HG03342 (cell line): ENCODE measurements at regions not wholly inside any gene's neighbourhood (a gene's known extent, or its start where the extent isn't known, plus 50 kb on each side); places are given as distances from the start of the nearest gene placed in this dataset.

Source experiments
- ATAC-seq: cut with Tn5 transposase; IDR thresholded peaks from one replicate; pipeline ENCODE4 v1.9.1; 2021; ENCODE audit warnings: mild to moderate bottlenecking, moderate library complexity; ENCODE audit not compliant: unreplicated experiment

- no peak for ATAC-seq
These were observed 580.2 kb downstream of the MID1IP1 start for GRCh38 chrX:39381422-39381821.

GRCh38 chrX:39384996-39385395 is 583.7 kb downstream of the MID1IP1 start:
- ATAC-seq, result no peak

- no peak for ATAC-seq
These were observed 587.5 kb downstream of the MID1IP1 start for GRCh38 chrX:39388730-39389129.

GRCh38 chrX:39396358-39396995 is 595.2 kb downstream of the MID1IP1 start:
- no peak for ATAC-seq

GRCh38 chrX:39397561-39398199 is 596.4 kb downstream of the MID1IP1 start:
- no peak for ATAC-seq

- ATAC-seq, result no peak
These were observed 597.1 kb downstream of the MID1IP1 start for GRCh38 chrX:39398215-39398962.

- no peak for ATAC-seq
These were observed 597.7 kb downstream of the MID1IP1 start for GRCh38 chrX:39398963-39399261.

GRCh38 chrX:39399387-39399786 is 598.1 kb downstream of the MID1IP1 start:
- no peak for ATAC-seq

GRCh38 chrX:39401483-39402110 is 600.3 kb downstream of the MID1IP1 start:
- no peak for ATAC-seq

- ATAC-seq, result no peak
These were observed 600.9 kb downstream of the MID1IP1 start for GRCh38 chrX:39402158-39402557.

- ATAC-seq, result no peak
These were observed 605.5 kb downstream of the MID1IP1 start for GRCh38 chrX:39406799-39407198.

- no peak for ATAC-seq
These were observed 608.1 kb downstream of the MID1IP1 start for GRCh38 chrX:39409246-39409917.

GRCh38 chrX:39414290-39414854 is 613.1 kb downstream of the MID1IP1 start:
- no peak for ATAC-seq

GRCh38 chrX:39416547-39417260 is 615.4 kb downstream of the MID1IP1 start:
- no peak for ATAC-seq

GRCh38 chrX:39418254-39418704 is 617.0 kb downstream of the MID1IP1 start:
- ATAC-seq, result no peak

GRCh38 chrX:39418731-39419638 is 617.7 kb downstream of the MID1IP1 start:
- ATAC-seq, result no peak

- ATAC-seq, result no peak
These were observed 619.7 kb downstream of the MID1IP1 start for GRCh38 chrX:39421006-39421405.

- ATAC-seq, result no peak
These were observed 624.0 kb downstream of the MID1IP1 start for GRCh38 chrX:39425124-39425806.

GRCh38 chrX:39426101-39426500 is 624.8 kb downstream of the MID1IP1 start:
- no peak for ATAC-seq
